K562 (cell line): ENCODE measurements at regions not wholly inside any gene's neighbourhood (a gene's known extent, or its start where the extent isn't known, plus 50 kb on each side); places are given as distances from the start of the nearest gene placed in this dataset.

Source experiments
- ATAC-seq: fragments of 200-7000 bp; cut with Tn5 transposase; 3 replicates; pipeline ENCODE4 v1.9.1; 2020; ENCODE audit warnings: moderate library complexity
- BruUV-seq: library from RNA; stranded (reverse); fragments of 400-500 nt; replicated peaks from 2 replicates; lab custom pipeline; 2021; lab: Mats Ljungman, UMichigan
- CTCF ChIA-PET: fragments of 300-600 bp; formaldehyde crosslinking; extraction: SDS; loops from one replicate; lab custom pipeline; 2021; ENCODE audit warnings: low intra/inter-chr PET ratio; lab: Yijun Ruan, JAX
- POLR2A ChIA-PET: fragments of 300-600, 350-650 bp; sonication (Branson Sonifier 250); formaldehyde crosslinking; extraction: SDS; loops from one replicate; lab custom pipeline; 2021; ENCODE audit warnings: antibody characterized with exemption, inconsistent platforms; lab: Yijun Ruan, JAX
- DNase-seq, 4 experiments: peaks; one replicate each; pipeline versions ENCODE4 v3.0.0 to v3.0.0-alpha.2; 2011 to 2018; ENCODE audit warnings: low spot score in 3 of 4, mixed read lengths in 3 of 4; ENCODE audit errors: extremely low read depth in 1 of 4
- FAIRE-seq: peaks from 2 replicates; lab custom pipeline; 2011; peaks lifted over from hg19 to GRCh38; lab: Jason Lieb, UNC
- H2AFZ ChIP-seq: 2 replicates; pipeline ENCODE4 v1.6.0; 2011; ENCODE audit warnings: low read depth, low read length, control low read depth, inconsistent platforms
- H3K27ac ChIP-seq: fragments of 200-600 bp; 3 replicates; pipeline ENCODE4 v1.8.0; 2011; ENCODE audit warnings: low read depth, mild to moderate bottlenecking, control low read depth, inconsistent platforms, low read length, moderate library complexity, mixed read lengths; ENCODE audit errors: extremely low read depth
- H3K27me3 ChIP-seq, 2 experiments: fragments of 300-600 bp in 1 of 2; 2 replicates in 1 of 2; 3 replicates in 1 of 2; pipeline versions ENCODE4 v1.6.0 to v1.8.0; 2011; ENCODE audit warnings: inconsistent platforms in 2 of 2, low read length in 2 of 2, mild to moderate bottlenecking in 1 of 2, mixed read lengths in 1 of 2, moderate library complexity in 1 of 2; ENCODE audit not compliant: control insufficient read depth in 2 of 2, insufficient read depth in 2 of 2
- H3K36me3 ChIP-seq: fragments of 300-600 bp; 3 replicates; pipeline ENCODE4 v1.8.0; 2011; ENCODE audit warnings: mild to moderate bottlenecking, low read length, inconsistent platforms; ENCODE audit not compliant: control insufficient read depth, insufficient read depth
- H3K4me1 ChIP-seq, 2 experiments: fragments of 200-600 bp in 1 of 2; replicated peaks in 1 of 2; 2 replicates in 1 of 2; 3 replicates in 1 of 2; pipeline versions ENCODE4 v1.5.1 to v1.8.0; 2011; ENCODE audit warnings: inconsistent platforms in 2 of 2, low read length in 2 of 2, mild to moderate bottlenecking in 1 of 2, mixed read lengths in 1 of 2, moderate library complexity in 1 of 2; ENCODE audit not compliant: control insufficient read depth in 2 of 2, insufficient read depth in 2 of 2
- H3K4me2 ChIP-seq: 2 replicates; pipeline ENCODE4 v1.6.1; 2011; ENCODE audit warnings: low read length, control low read depth, inconsistent platforms, mixed read lengths; ENCODE audit not compliant: insufficient read depth
- H3K4me3 ChIP-seq: fragments of 200-600 bp; sonication (generic), shearing (Covaris generic); 2 replicates; pipeline ENCODE4 v1.5.1; 2016; ENCODE audit warnings: control low read depth, inconsistent platforms
- H3K79me2 ChIP-seq: fragments of 200-600 bp; 3 replicates; pipeline ENCODE4 v1.8.0; 2011; ENCODE audit warnings: low read length, inconsistent platforms; ENCODE audit not compliant: control insufficient read depth, insufficient read depth
- H3K9ac ChIP-seq, 2 experiments: 2 replicates each; pipeline versions ENCODE4 v1.6.0 to v1.6.1; 2011; ENCODE audit warnings: low read depth in 2 of 2, low read length in 2 of 2, control low read depth in 1 of 2, inconsistent platforms in 1 of 2, mild to moderate bottlenecking in 1 of 2, mixed read lengths in 1 of 2; ENCODE audit not compliant: insufficient read depth in 1 of 2
- H3K9me1 ChIP-seq: one replicate; pipeline ENCODE4 v1.6.0; 2011; ENCODE audit warnings: inconsistent platforms, mild to moderate bottlenecking, low read length, moderate library complexity; ENCODE audit not compliant: control insufficient read depth, insufficient read depth
- H3K9me3 ChIP-seq: replicated peaks from 2 replicates; pipeline ENCODE4 v1.5.1; 2011; ENCODE audit warnings: low read depth, low read length, inconsistent platforms; ENCODE audit not compliant: control insufficient read depth, insufficient read depth
- H4K20me1 ChIP-seq: replicated peaks from 2 replicates; pipeline ENCODE4 v1.6.1; 2011; ENCODE audit warnings: low read length, inconsistent platforms, mixed read lengths; ENCODE audit not compliant: control insufficient read depth, insufficient read depth
- BCLAF1 ChIP-seq, 2 experiments: fragments of 450-650 bp in 1 of 2; IDR thresholded peaks; 2 replicates each; pipeline ENCODE4 v1.6.1; 2011 to 2017; ENCODE audit warnings: low read depth in 2 of 2, antibody characterized with exemption in 1 of 2, borderline replicate concordance in 1 of 2, low read length in 1 of 2, mild to moderate bottlenecking in 1 of 2, mixed read lengths in 1 of 2; ENCODE audit not compliant: control insufficient read depth in 1 of 2
- DNMT1 ChIP-seq: fragments of 450-650 bp; IDR thresholded peaks from 2 replicates; pipeline ENCODE4 v1.6.1; 2016; ENCODE audit warnings: antibody characterized with exemption, mild to moderate bottlenecking
- EHMT2 ChIP-seq: fragments of 450-650 bp; IDR thresholded peaks from 2 replicates; pipeline ENCODE4 v1.6.1; 2018; ENCODE audit warnings: antibody characterized with exemption
- EWSR1 ChIP-seq: fragments of 450-650 bp; IDR thresholded peaks from 2 replicates; pipeline ENCODE4 v1.6.1; 2018; ENCODE audit warnings: borderline replicate concordance, mild to moderate bottlenecking, low read depth, moderate library complexity; ENCODE audit not compliant: partially characterized antibody
- HINFP ChIP-seq: fragments of 450-650 bp; conservative IDR thresholded peaks from 2 replicates; pipeline ENCODE4 v1.6.1; 2016; ENCODE audit warnings: missing genetic modification characterization, low read depth, mild to moderate bottlenecking, control low read depth, missing compliant biosample characterization
- MAZ ChIP-seq, 2 experiments: fragments of 450-650 bp in 1 of 2; sonication (generic) in 1 of 2; formaldehyde crosslinking; IDR thresholded peaks in 1 of 2; conservative IDR thresholded peaks in 1 of 2; 2 replicates each; pipeline versions ENCODE4 v1.4.0 to v1.5.0; 2020; ENCODE audit warnings: mild to moderate bottlenecking in 1 of 2, missing genetic modification reagents in 1 of 2
- MIER1 ChIP-seq: fragments of 450-650 bp; IDR thresholded peaks from 2 replicates; pipeline ENCODE4 v1.6.1; 2016; ENCODE audit warnings: antibody characterized with exemption, mild to moderate bottlenecking, low read depth
- NFIC ChIP-seq: fragments of 450-650 bp; IDR thresholded peaks from 2 replicates; pipeline ENCODE4 v1.6.1; 2017; ENCODE audit warnings: mild to moderate bottlenecking, inconsistent platforms
- NR2F6 ChIP-seq: fragments of 450-650 bp; formaldehyde crosslinking; IDR thresholded peaks from 2 replicates; pipeline ENCODE4 v1.4.0; 2020; ENCODE audit warnings: mild to moderate bottlenecking
- TEAD2 ChIP-seq: fragments of 450-650 bp; IDR thresholded peaks from 2 replicates; pipeline ENCODE4 v1.6.1; 2016; ENCODE audit warnings: missing genetic modification characterization, control low read depth, missing compliant biosample characterization
- TOE1 ChIP-seq, 2 experiments: fragments of 450-650 bp in 1 of 2; sonication (generic) in 1 of 2; formaldehyde crosslinking in 1 of 2; IDR thresholded peaks; 2 replicates each; pipeline versions ENCODE4 v1.7.1 to v1.8.0; 2016 to 2022; ENCODE audit warnings: borderline replicate concordance in 2 of 2, mild to moderate bottlenecking in 2 of 2, antibody characterized with exemption in 1 of 2, inconsistent platforms in 1 of 2, low read depth in 1 of 2, missing genetic modification reagents in 1 of 2, moderate library complexity in 1 of 2
- U2AF1 ChIP-seq: fragments of 200-400 bp; formaldehyde crosslinking; optimal IDR thresholded peaks from 2 replicates; pipeline ENCODE3; 2017; ENCODE audit warnings: mild to moderate bottlenecking, low read depth, low read length, moderate library complexity
- ZNF175 ChIP-seq: fragments of 200-800 bp; sonication (Bioruptor generic); IDR thresholded peaks from 2 replicates; pipeline ENCODE4 v1.6.1; 2016; ENCODE audit warnings: low read depth, mild to moderate bottlenecking, missing genetic modification characterization, missing compliant biosample characterization
- WGBS: fragments of 100-300 bp; shearing (Covaris generic); methylation state at CpG from one replicate; pipeline ENCODE4 v1.1.6; 2016; ENCODE audit warnings: low coverage, mixed read lengths; ENCODE audit not compliant: insufficient coverage; ENCODE audit errors: missing lambda C conversion rate; 5-methylcytosine and 5-hydroxymethylcytosine counted together
- in situ Hi-C: fragments of 300-500 bp; cut with MboI; formaldehyde crosslinking; loops from 4 replicates; pipeline ENCODE4 v1.15.0; 2018; ENCODE audit warnings: inconsistent platforms, mixed read lengths
- intact Hi-C: fragments of 100-400 bp; cut with micrococcal nuclease; formaldehyde crosslinking; loops from 2 replicates; pipeline ENCODE4 v1.14.2; 2022

GRCh38 chr16:6250511-6250910 lies 1082.1 kb upstream of the RBFOX1 start:
- Histone ChIP-seq H3K9me1 (no peaks in the 10 kb centered on the region), H3K9ac (no peak overlapping the region), H3K36me3 (no peaks in the 10 kb centered on the region), H3K27me3 (no peaks in the 10 kb centered on the region), H3K4me2 (no peak overlapping the region), H4K20me1 (no peaks in the 10 kb centered on the region), H3K9me3 (no peaks in the 10 kb centered on the region), H3K27ac (no peak overlapping the region), H3K4me3 (no peak overlapping the region), H3K79me2 (no peaks in the 10 kb centered on the region), H3K4me1 (no peaks in the 10 kb centered on the region), H2AFZ (no peak overlapping the region)
- intact Hi-C loops = no loop called here
- DNase-seq (no peak), ATAC-seq (no peak), FAIRE-seq (no peak)
- BruUV-seq = no TSS peak
- ChIA-PET CTCF (no interaction called here), POLR2A (no interaction called here)
- 6% methylated on average over 3 of the region's 3 CpGs for WGBS
- in situ Hi-C loops = no loop called here
- TF ChIP-seq EHMT2 = no peak
- TF ChIP-seq TOE1 (IDR thresholded peaks at IDR 0.05; ENCODE audit: borderline replicate concordance) = no peak
- TF ChIP-seq TOE1 (CRISPR knock-in tag; IDR thresholded peaks at IDR 0.05; ENCODE audit: borderline replicate concordance, low read depth) = no peak
- TF ChIP-seq NR2F6 = no peak
- TF ChIP-seq U2AF1 = no peak
- no peak for TF ChIP-seq MIER1
- TF ChIP-seq ZNF175 = no peak
- no peak for TF ChIP-seq HINFP
- no peak for TF ChIP-seq MAZ (CRISPR knock-in tag; conservative IDR thresholded peaks at IDR 0.05 in 1 of 2, IDR thresholded peaks at IDR 0.05 in 1 of 2)
- no peak for TF ChIP-seq DNMT1
- TF ChIP-seq TEAD2 = no peak
- no peak for TF ChIP-seq BCLAF1 (IDR thresholded peaks at IDR 0.05; ENCODE audit: borderline replicate concordance in 1 of 2, control insufficient read depth in 1 of 2, low read depth in 2 of 2, low read length in 1 of 2)
- TF ChIP-seq EWSR1 = no peak
- TF ChIP-seq NFIC = no peak
